A549 (cell line): ENCODE measurements at regions not wholly inside any gene's neighbourhood (a gene's known extent, or its start where the extent isn't known, plus 50 kb on each side); places are given as distances from the start of the nearest gene placed in this dataset.

Experiments used
- ATAC-seq, 2 experiments: fragments of 200-7000 bp in 1 of 2; fragments of >200 bp in 1 of 2; cut with Nextera tagmentation in 1 of 2; cut with Tn5 transposase in 1 of 2; 3 replicates each; pipeline versions ENCODE4 v1.8.0 to v1.9.1; 2018 to 2020; ENCODE audit warnings: mild to moderate bottlenecking in 1 of 2, moderate library complexity in 1 of 2
- CTCF ChIA-PET: fragments of 300-600 bp; sonication (Branson Sonifier 250); formaldehyde crosslinking; extraction: SDS; loops from one replicate; lab custom pipeline; 2021; ENCODE audit warnings: antibody characterized with exemption, inconsistent platforms; lab: Yijun Ruan, JAX
- POLR2A ChIA-PET: fragments of 350-600 bp; formaldehyde crosslinking; extraction: SDS; loops from one replicate; lab custom pipeline; 2021; ENCODE audit warnings: antibody characterized with exemption, inconsistent platforms; lab: Yijun Ruan, JAX
- DNase-seq, 2 experiments: peaks; one replicate each; pipeline versions ENCODE4 v3.0.0 to v3.0.0-alpha.2; 2011 to 2016; ENCODE audit warnings: low read depth in 1 of 2, low spot score in 1 of 2
- FAIRE-seq: peaks from 2 replicates; lab custom pipeline; 2011; peaks lifted over from hg19 to GRCh38; lab: Jason Lieb, UNC
- H3K27ac ChIP-seq, 2 experiments: fragments of >200 bp; sonication (Bioruptor Twin); formaldehyde crosslinking; 3 replicates each; pipeline ENCODE4 v1.5.1; 2016 to 2017
- H3K4me1 ChIP-seq: fragments of >200 bp; sonication (Bioruptor Twin); formaldehyde crosslinking; 3 replicates; pipeline ENCODE4 v1.6.1; 2016
- H3K4me2 ChIP-seq: fragments of >200 bp; sonication (Bioruptor Twin); formaldehyde crosslinking; 3 replicates; pipeline ENCODE4 v1.6.1; 2016
- H3K4me3 ChIP-seq: fragments of >200 bp; sonication (Bioruptor Twin); formaldehyde crosslinking; 3 replicates; pipeline ENCODE4 v1.5.1; 2016
- H3K9me3 ChIP-seq: fragments of >200 bp; sonication (Bioruptor Twin); formaldehyde crosslinking; 3 replicates; pipeline ENCODE4 v1.6.1; 2016
- BCL3 ChIP-seq: fragments of >200 bp; sonication (Bioruptor Twin); formaldehyde crosslinking; IDR thresholded peaks from 3 replicates; pipeline ENCODE4 v1.6.1; 2016
- CHD2 ChIP-seq: fragments of 150-350 bp; IDR thresholded peaks from 2 replicates; pipeline ENCODE4 v1.6.1; 2014; ENCODE audit warnings: low read length; ENCODE audit not compliant: partially characterized antibody
- CHD4 ChIP-seq: fragments of 200-600 bp; sonication (generic); IDR thresholded peaks from 2 replicates; pipeline ENCODE4 v1.6.1; 2016; ENCODE audit warnings: antibody characterized with exemption, mild to moderate bottlenecking, borderline replicate concordance
- ESRRA ChIP-seq: fragments of 150-350 bp; IDR thresholded peaks from 2 replicates; pipeline ENCODE4 v1.6.1; 2014; ENCODE audit warnings: mild to moderate bottlenecking, low read length, borderline replicate concordance
- FOSB ChIP-seq: fragments of 250-450 bp; sonication (Bioruptor Pico); IDR thresholded peaks from 2 replicates; pipeline ENCODE4 v1.5.0; 2020; ENCODE audit warnings: mild to moderate bottlenecking, moderate library complexity
- FOXS1 ChIP-seq: fragments of 250-450 bp; sonication (Bioruptor Pico); IDR thresholded peaks from 2 replicates; pipeline ENCODE4 v1.5.0; 2020; ENCODE audit warnings: mild to moderate bottlenecking, moderate library complexity
- HES2 ChIP-seq: fragments of >200 bp; sonication (Bioruptor Twin); formaldehyde crosslinking; IDR thresholded peaks from 2 replicates; pipeline ENCODE4 v1.6.1; 2016
- HEYL ChIP-seq: fragments of 250-450 bp; sonication (Bioruptor Pico); IDR thresholded peaks from 2 replicates; pipeline ENCODE4 v1.8.0; 2021; ENCODE audit warnings: mild to moderate bottlenecking, moderate library complexity
- JUN ChIP-seq, 2 experiments: fragments of >200 bp; sonication (Bioruptor Twin); formaldehyde crosslinking; IDR thresholded peaks; 2 replicates in 1 of 2; 3 replicates in 1 of 2; pipeline ENCODE4 v1.6.1; 2016 to 2017
- MAZ ChIP-seq: fragments of 150-350 bp; IDR thresholded peaks from 2 replicates; pipeline ENCODE4 v1.6.1; 2014; ENCODE audit warnings: antibody characterized with exemption, low read depth, low read length, borderline replicate concordance
- POLR2A ChIP-seq: IDR thresholded peaks from 2 replicates; pipeline ENCODE4 v1.6.1; 2012; ENCODE audit warnings: mild to moderate bottlenecking, low read length
- RARB ChIP-seq: fragments of 250-450 bp; sonication (Bioruptor Pico); IDR thresholded peaks from 2 replicates; pipeline ENCODE4 v1.8.0; 2021; ENCODE audit warnings: mild to moderate bottlenecking, moderate library complexity
- REST ChIP-seq: fragments of 200-600 bp; sonication (generic); IDR thresholded peaks from 2 replicates; pipeline ENCODE4 v1.6.1; 2016; ENCODE audit warnings: antibody characterized with exemption, mild to moderate bottlenecking, moderate library complexity
- SMC3 ChIP-seq: fragments of >200 bp; sonication (Bioruptor Twin); formaldehyde crosslinking; IDR thresholded peaks from 3 replicates; pipeline ENCODE4 v1.6.1; 2018; ENCODE audit warnings: inconsistent platforms
- ZC3H11A ChIP-seq: fragments of 450-650 bp; IDR thresholded peaks from 2 replicates; pipeline ENCODE4 v1.6.1; 2014; ENCODE audit warnings: antibody characterized with exemption, mild to moderate bottlenecking
- ZNF302 ChIP-seq: fragments of 250-450 bp; sonication (Bioruptor Pico); IDR thresholded peaks from 2 replicates; pipeline ENCODE4 v1.9.0; 2021; ENCODE audit warnings: inconsistent platforms, mild to moderate bottlenecking, moderate library complexity
- WGBS: methylation state at CpG from one replicate; pipeline ENCODE4 v1.1.6; 2017; ENCODE audit errors: missing lambda C conversion rate; 5-methylcytosine and 5-hydroxymethylcytosine counted together
- TF ChIP-seq, protein P1 (sequence below): fragments of >200 bp; sonication (Bioruptor Twin); formaldehyde crosslinking; IDR thresholded peaks from 3 replicates; pipeline ENCODE4 v1.5.1; 2016
- TF ChIP-seq, protein P2 (sequence below): fragments of 450-650 bp; IDR thresholded peaks from 2 replicates; pipeline ENCODE4 v1.6.1; 2014; ENCODE audit warnings: antibody characterized with exemption

- H3K4me3 ChIP-seq, result no peak overlapping the region
- H3K4me2 ChIP-seq, result no peak overlapping the region
- WGBS, result 56% methylated on average over 7 of the region's 7 CpGs
- no peaks in the 10 kb centered on the region for H3K4me1 ChIP-seq
- DNase-seq (no peak), ATAC-seq (no peak), FAIRE-seq (no peak)
- ChIA-PET POLR2A (no interaction called here), CTCF (no interaction called here)
- no peak for TF ChIP-seq CHD2
- TF ChIP-seq, protein P1, sequence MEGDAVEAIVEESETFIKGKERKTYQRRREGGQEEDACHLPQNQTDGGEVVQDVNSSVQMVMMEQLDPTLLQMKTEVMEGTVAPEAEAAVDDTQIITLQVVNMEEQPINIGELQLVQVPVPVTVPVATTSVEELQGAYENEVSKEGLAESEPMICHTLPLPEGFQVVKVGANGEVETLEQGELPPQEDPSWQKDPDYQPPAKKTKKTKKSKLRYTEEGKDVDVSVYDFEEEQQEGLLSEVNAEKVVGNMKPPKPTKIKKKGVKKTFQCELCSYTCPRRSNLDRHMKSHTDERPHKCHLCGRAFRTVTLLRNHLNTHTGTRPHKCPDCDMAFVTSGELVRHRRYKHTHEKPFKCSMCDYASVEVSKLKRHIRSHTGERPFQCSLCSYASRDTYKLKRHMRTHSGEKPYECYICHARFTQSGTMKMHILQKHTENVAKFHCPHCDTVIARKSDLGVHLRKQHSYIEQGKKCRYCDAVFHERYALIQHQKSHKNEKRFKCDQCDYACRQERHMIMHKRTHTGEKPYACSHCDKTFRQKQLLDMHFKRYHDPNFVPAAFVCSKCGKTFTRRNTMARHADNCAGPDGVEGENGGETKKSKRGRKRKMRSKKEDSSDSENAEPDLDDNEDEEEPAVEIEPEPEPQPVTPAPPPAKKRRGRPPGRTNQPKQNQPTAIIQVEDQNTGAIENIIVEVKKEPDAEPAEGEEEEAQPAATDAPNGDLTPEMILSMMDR, result no peak
- no peak for TF ChIP-seq JUN (IDR thresholded peaks at IDR 0.05)
- no peak for TF ChIP-seq ZC3H11A
- TF ChIP-seq POLR2A, result no peak
- H3K27ac ChIP-seq, result no peak overlapping the region
- H3K9me3 ChIP-seq, result no peaks in the 10 kb centered on the region
Observed at GRCh38 chr5:123262216-123262823, 160.9 kb downstream of the CEP120 start.

GRCh38 chr5:123261752-123262151, 161.5 kb downstream of the CEP120 start:
- FAIRE-seq (no peak), DNase-seq (no peak), ATAC-seq (no peak)
- no peaks in the 10 kb centered on the region for H3K4me1 ChIP-seq
- no peak overlapping the region for H3K27ac ChIP-seq
- POLR2A ChIA-PET, result no interaction called here
- CTCF ChIA-PET, result no interaction called here
- 28% methylated on average over 1 of the region's 1 CpG for WGBS
- TF ChIP-seq ESRRA, result no peak
- no peak for TF ChIP-seq RARB
- no peak for TF ChIP-seq REST
- no peak for TF ChIP-seq SMC3
- TF ChIP-seq CHD4, result no peak
- TF ChIP-seq HES2, result no peak
- no peak for TF ChIP-seq ZNF302 (CRISPR knock-in tag)
- TF ChIP-seq, protein P1, result no peak
- no peak for TF ChIP-seq FOSB
- TF ChIP-seq FOXS1 (CRISPR knock-in tag), result no peak
- no peak overlapping the region for H3K4me2 ChIP-seq
- H3K9me3 ChIP-seq, result no peaks in the 10 kb centered on the region
- H3K4me3 ChIP-seq, result no peak overlapping the region

DNA sequence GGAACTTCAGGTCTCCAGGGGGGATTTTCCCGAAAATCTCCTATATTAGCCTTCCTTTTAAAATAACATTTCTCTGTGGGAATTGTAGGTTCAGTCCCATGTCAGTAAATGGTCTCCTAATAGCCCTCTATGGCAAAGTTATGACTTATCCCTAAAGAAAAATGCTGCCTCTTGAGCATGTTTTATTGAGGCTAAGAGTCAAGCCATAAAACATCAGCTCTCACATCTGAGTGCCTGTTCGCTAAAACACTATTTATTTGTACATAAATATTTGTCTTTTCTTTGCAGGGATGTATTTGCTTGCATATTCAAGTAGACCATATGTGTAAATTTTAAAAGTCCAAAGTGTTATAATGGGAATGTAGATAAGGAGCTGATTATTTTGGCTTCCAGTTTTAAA, 160.4 kb downstream of the PRDM6 start:
- Histone ChIP-seq H3K9me3 (no peaks in the 10 kb centered on the region), H3K4me1 (no peaks in the 10 kb centered on the region), H3K27ac (no peak overlapping the region), H3K4me3 (no peak overlapping the region), H3K4me2 (no peak overlapping the region)
- ChIA-PET CTCF (no interaction called here), POLR2A (no interaction called here)
- no peak for FAIRE-seq
- no peak for ATAC-seq
- WGBS, result 17% methylated on average over 2 of the region's 2 CpGs
- TF ChIP-seq, protein P1, result no peak
- no peak for TF ChIP-seq MAZ
- TF ChIP-seq BCL3, result no peak
- TF ChIP-seq HEYL, result no peak
- TF ChIP-seq CHD2, result no peak
- TF ChIP-seq, protein P2, sequence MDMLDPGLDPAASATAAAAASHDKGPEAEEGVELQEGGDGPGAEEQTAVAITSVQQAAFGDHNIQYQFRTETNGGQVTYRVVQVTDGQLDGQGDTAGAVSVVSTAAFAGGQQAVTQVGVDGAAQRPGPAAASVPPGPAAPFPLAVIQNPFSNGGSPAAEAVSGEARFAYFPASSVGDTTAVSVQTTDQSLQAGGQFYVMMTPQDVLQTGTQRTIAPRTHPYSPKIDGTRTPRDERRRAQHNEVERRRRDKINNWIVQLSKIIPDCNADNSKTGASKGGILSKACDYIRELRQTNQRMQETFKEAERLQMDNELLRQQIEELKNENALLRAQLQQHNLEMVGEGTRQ, result no peak
- DNase-seq, result no peak
